ENCODE measurements at regions not wholly inside any gene's neighbourhood (a gene's known extent, or its start where the extent isn't known, plus 50 kb on each side); places are given as distances from the start of the nearest gene placed in this dataset.
"Not testable (repeated sequence)": the region's sequence is repeated elsewhere in the genome, so short reads cannot be mapped to it uniquely, and the experiment has no call there.

DNA sequence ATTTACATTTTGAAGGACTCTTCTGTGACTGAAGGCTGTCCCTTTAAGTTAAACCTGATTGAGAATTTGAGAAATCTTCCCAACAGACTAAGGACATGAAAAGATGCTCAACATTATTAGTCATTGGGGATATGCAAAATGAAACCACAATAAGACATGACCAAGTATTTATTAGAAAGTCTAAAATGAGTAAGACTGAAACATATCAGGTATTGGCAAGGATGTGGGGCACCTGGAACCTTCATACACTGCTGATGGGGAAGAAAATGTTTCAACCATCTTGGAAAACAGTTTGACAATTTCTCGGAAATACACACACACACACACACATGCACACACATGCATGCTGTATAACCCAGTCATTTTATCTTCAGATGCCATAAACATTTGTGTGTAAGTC is 132.1 kb upstream of the CDK6 start:
- H3K27ac ChIP-seq (ENCODE audit: low read depth, low read length): no peak overlapping the region
- H3K4me3 ChIP-seq (ENCODE audit: low read depth in 1 of 2, low read length in 2 of 2): no peak overlapping the region

DNA sequence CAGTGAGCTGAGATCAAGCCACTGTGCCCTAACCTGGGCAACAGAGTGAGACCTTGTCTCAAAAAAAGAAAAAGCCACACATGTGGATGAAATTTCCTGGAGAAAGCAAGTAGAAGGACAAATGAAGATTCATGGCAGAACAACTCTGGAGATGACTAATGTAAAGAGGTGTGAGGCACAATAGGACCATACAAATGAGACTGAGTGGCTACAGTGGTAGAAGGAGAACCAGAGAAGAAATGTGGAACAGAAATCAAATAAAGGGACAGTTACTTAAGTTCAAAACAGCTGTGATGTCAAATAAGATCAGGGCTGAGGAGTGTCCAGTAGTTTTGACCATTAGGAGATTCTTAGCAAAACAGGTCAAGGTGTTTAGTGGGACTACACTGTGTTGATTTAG is 130.9 kb upstream of the CDK6 start:
- Histone ChIP-seq H3K36me3 (ENCODE audit: insufficient read depth, low read length) (no peaks in the 10 kb centered on the region), H3K27me3 (ENCODE audit: control insufficient read depth in 1 of 2, insufficient read depth in 2 of 2, low read length in 2 of 2) (no peaks in the 10 kb centered on the region), H3K9me3 (ENCODE audit: low read length) (no peaks in the 10 kb centered on the region), H3K4me3 (ENCODE audit: low read depth in 1 of 2, low read length in 2 of 2) (no peak overlapping the region), H3K27ac (ENCODE audit: low read depth, low read length) (no peak overlapping the region), H3K9ac (ENCODE audit: low read length) (no peak overlapping the region), H3K4me1 (ENCODE audit: insufficient read depth, low read length) (no peaks in the 10 kb centered on the region)

More for the DNA sequence above, 132.1 kb upstream of the CDK6 start:
- Histone ChIP-seq H3K9ac (ENCODE audit: low read length) (no peak overlapping the region), H3K4me1 (ENCODE audit: insufficient read depth, low read length) (no peaks in the 10 kb centered on the region), H3K9me3 (ENCODE audit: low read length) (no peaks in the 10 kb centered on the region), H3K36me3 (ENCODE audit: insufficient read depth, low read length) (no peaks in the 10 kb centered on the region), H3K27me3 (ENCODE audit: control insufficient read depth in 1 of 2, insufficient read depth in 2 of 2, low read length in 2 of 2) (no peaks in the 10 kb centered on the region)

DNA sequence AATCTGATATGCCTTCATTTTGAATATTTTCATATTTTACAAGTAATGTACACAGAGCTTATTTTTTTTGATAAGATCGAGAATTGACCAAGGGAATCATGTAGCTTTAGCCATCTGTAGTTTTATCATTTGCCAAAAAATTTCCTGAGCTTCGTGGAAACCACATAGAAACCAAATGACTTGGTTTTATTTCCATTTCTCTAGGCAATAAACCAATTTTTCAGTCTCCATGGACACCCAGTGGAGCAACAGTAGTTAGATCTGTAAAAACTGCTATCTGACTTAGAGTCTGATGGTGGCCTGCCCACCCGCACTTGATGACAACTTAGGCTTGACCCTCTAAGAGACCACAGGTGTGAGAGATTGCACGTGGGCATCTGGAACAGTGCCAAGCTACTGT is 127.8 kb upstream of the CDK6 start:
- Histone ChIP-seq H3K9me3 (ENCODE audit: low read length) (no peaks in the 10 kb centered on the region), H3K27ac (ENCODE audit: low read depth, low read length) (no peak overlapping the region), H3K9ac (ENCODE audit: low read length) (no peak overlapping the region), H3K27me3 (ENCODE audit: control insufficient read depth in 1 of 2, insufficient read depth in 2 of 2, low read length in 2 of 2) (no peaks in the 10 kb centered on the region), H3K4me1 (ENCODE audit: insufficient read depth, low read length) (no peaks in the 10 kb centered on the region), H3K4me3 (ENCODE audit: low read depth in 1 of 2, low read length in 2 of 2) (no peak overlapping the region), H3K36me3 (ENCODE audit: insufficient read depth, low read length) (no peaks in the 10 kb centered on the region)

DNA sequence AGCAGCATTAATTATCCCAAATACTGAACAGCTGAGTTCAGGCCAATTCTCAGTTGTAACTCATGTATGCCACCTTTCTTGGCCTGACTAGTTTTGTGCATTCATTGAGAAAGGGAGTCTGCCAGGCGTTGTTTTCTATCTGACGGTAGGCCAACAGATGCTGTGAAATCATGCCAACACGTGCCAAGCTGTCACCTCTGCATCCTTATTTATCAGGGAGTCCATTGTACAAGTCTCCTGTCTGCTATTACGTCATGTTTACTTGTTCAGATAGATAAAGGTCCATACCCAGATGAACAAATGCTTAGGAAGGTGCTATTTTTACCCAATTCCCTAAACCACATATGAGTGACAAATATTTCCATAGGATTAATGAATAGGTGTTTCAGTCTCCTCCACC is 127.2 kb upstream of the CDK6 start:
- no peak overlapping the region for H3K4me3 ChIP-seq (ENCODE audit: low read depth in 1 of 2, low read length in 2 of 2)
- H3K4me1 ChIP-seq (ENCODE audit: insufficient read depth, low read length): no peaks in the 10 kb centered on the region
- no peak overlapping the region for H3K27ac ChIP-seq (ENCODE audit: low read depth, low read length)
- no peaks in the 10 kb centered on the region for H3K9me3 ChIP-seq (ENCODE audit: low read length)
- H3K36me3 ChIP-seq (ENCODE audit: insufficient read depth, low read length): no peaks in the 10 kb centered on the region
- H3K27me3 ChIP-seq (ENCODE audit: control insufficient read depth in 1 of 2, insufficient read depth in 2 of 2, low read length in 2 of 2): no peaks in the 10 kb centered on the region
- H3K9ac ChIP-seq (ENCODE audit: low read length): no peak overlapping the region

DNA sequence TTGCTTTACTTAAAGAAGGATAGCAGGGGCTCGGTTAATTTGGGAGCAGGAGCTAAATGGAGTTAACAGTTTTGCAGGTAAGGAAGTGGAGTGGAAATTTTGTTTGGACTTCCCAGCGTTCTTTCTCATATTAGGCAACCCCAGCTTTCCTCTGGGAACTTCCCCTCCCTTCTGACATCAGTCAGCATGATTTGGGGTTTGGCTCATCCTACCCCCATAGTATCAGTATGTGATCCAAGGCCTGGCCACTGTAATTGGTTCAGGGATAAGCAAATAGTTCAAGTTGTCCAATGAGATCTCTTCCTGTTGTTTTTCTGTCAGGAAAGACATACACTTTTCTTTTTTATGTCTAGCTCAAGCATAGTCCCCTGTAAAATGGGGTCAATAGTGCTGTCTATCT is 125.6 kb upstream of the CDK6 start:
- H3K4me3 ChIP-seq (ENCODE audit: low read depth in 1 of 2, low read length in 2 of 2): no peak overlapping the region
- no peak overlapping the region for H3K27ac ChIP-seq (ENCODE audit: low read depth, low read length)
- H3K9ac ChIP-seq (ENCODE audit: low read length): no peak overlapping the region
- no peaks in the 10 kb centered on the region for H3K9me3 ChIP-seq (ENCODE audit: low read length)
- no peaks in the 10 kb centered on the region for H3K36me3 ChIP-seq (ENCODE audit: insufficient read depth, low read length)
- no peaks in the 10 kb centered on the region for H3K27me3 ChIP-seq (ENCODE audit: control insufficient read depth in 1 of 2, insufficient read depth in 2 of 2, low read length in 2 of 2)
- H3K4me1 ChIP-seq (ENCODE audit: insufficient read depth, low read length): no peaks in the 10 kb centered on the region

DNA sequence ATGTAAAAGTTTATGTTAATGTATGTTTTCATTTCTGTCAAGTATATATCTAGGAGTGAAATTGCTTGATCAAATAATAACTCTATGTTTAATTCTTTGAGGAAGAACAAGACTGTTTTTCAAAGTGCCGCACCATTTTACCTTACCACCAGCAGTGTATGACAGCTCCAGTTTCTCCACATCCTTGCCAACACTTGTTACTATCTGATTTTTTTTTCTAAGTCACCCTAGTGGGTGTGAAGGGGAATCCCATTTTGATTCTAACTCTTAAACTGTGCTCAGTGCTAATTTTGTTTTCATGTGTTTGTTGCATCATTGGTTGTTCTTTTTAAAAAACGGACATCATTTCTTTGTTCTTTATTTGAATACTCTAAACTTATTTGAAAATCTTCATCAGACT is 120.2 kb upstream of the CDK6 start:
- H3K9ac ChIP-seq (ENCODE audit: low read length): no peak overlapping the region
- H3K27me3 ChIP-seq (ENCODE audit: control insufficient read depth in 1 of 2, insufficient read depth in 2 of 2, low read length in 2 of 2): no peaks in the 10 kb centered on the region

DNA sequence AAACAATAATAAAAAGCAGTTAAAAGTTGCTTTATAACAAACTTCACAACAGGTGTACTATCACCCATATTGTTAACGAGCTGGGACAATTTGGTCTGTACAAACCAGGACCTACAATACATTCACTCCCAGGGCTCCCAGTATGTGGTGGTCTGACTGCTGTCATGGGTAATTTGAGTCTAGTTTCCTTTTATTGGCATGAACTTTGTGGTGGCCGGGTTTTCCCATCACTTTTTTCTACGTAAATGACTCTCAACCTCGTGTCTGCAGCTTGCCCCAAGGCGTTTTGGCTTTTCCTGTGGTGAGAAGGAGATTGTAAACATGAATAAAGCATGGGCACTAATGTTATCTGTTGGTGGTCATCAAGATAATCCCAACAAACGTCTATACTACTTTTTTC is 118.7 kb upstream of the CDK6 start:
- Histone ChIP-seq H3K27ac (ENCODE audit: low read depth, low read length) (no peak overlapping the region), H3K27me3 (ENCODE audit: control insufficient read depth in 1 of 2, insufficient read depth in 2 of 2, low read length in 2 of 2) (no peaks in the 10 kb centered on the region), H3K4me3 (ENCODE audit: low read depth in 1 of 2, low read length in 2 of 2) (no peak overlapping the region), H3K36me3 (ENCODE audit: insufficient read depth, low read length) (no peaks in the 10 kb centered on the region), H3K4me1 (ENCODE audit: insufficient read depth, low read length) (no peaks in the 10 kb centered on the region), H3K9me3 (ENCODE audit: low read length) (no peaks in the 10 kb centered on the region), H3K9ac (ENCODE audit: low read length) (no peak overlapping the region)

More for the DNA sequence above, 120.2 kb upstream of the CDK6 start:
- Histone ChIP-seq H3K4me1 (ENCODE audit: insufficient read depth, low read length) (no peaks in the 10 kb centered on the region), H3K36me3 (ENCODE audit: insufficient read depth, low read length) (no peaks in the 10 kb centered on the region), H3K9me3 (ENCODE audit: low read length) (no peaks in the 10 kb centered on the region), H3K4me3 (ENCODE audit: low read depth in 1 of 2, low read length in 2 of 2) (no peak overlapping the region), H3K27ac (ENCODE audit: low read depth, low read length) (no peak overlapping the region)

DNA sequence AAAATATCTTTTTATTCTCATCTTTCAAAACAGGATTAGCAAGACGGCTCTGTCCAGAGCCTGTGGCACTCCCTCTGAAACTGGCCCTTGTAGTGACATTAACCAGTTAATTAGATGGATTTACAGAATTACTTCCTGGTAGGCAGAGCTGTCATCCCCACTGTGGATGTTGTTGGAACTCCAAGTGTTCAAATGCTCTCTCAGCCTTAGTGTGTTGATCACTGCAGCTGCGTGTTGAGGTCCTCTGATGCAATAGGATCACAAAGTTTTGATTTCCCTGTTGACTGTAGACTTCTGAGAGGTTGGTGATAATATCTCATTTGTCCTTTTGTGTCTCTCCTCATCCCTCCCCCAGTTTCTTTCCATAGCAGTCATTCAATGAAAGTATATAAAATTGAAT is 117.3 kb upstream of the CDK6 start:
- H3K4me3 ChIP-seq (ENCODE audit: low read depth in 1 of 2, low read length in 2 of 2): no peak overlapping the region
- no peak overlapping the region for H3K27ac ChIP-seq (ENCODE audit: low read depth, low read length)
- H3K4me1 ChIP-seq (ENCODE audit: insufficient read depth, low read length): no peaks in the 10 kb centered on the region
- no peak overlapping the region for H3K9ac ChIP-seq (ENCODE audit: low read length)
- no peaks in the 10 kb centered on the region for H3K27me3 ChIP-seq (ENCODE audit: control insufficient read depth in 1 of 2, insufficient read depth in 2 of 2, low read length in 2 of 2)
- no peaks in the 10 kb centered on the region for H3K9me3 ChIP-seq (ENCODE audit: low read length)
- no peaks in the 10 kb centered on the region for H3K36me3 ChIP-seq (ENCODE audit: insufficient read depth, low read length)

DNA sequence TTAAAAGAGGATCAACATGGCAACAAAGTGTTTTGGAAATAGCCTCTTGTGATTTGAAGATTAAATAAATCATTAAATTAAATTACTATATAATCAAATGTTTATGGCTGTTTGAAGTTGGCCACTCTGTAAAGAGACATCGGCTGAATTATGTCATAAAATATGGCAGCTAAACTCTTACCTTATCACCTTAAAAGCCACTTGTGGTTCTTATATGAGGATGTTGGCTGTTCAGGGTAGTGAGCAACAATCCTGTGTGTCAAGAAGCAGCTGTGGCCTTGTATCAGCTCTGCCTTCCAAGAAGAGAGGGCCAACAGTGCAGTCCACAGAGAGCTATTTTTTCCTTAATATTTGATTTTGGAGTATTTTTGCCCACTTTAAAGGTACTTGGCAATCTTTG is 113.4 kb upstream of the CDK6 start:
- no peaks in the 10 kb centered on the region for H3K27me3 ChIP-seq (ENCODE audit: control insufficient read depth in 1 of 2, insufficient read depth in 2 of 2, low read length in 2 of 2)
- H3K4me3 ChIP-seq (ENCODE audit: low read depth in 1 of 2, low read length in 2 of 2): no peak overlapping the region
- H3K9me3 ChIP-seq (ENCODE audit: low read length): no peaks in the 10 kb centered on the region
- no peak overlapping the region for H3K9ac ChIP-seq (ENCODE audit: low read length)
- H3K36me3 ChIP-seq (ENCODE audit: insufficient read depth, low read length): no peaks in the 10 kb centered on the region
- no peak overlapping the region for H3K27ac ChIP-seq (ENCODE audit: low read depth, low read length)
- H3K4me1 ChIP-seq (ENCODE audit: insufficient read depth, low read length): no peaks in the 10 kb centered on the region

DNA sequence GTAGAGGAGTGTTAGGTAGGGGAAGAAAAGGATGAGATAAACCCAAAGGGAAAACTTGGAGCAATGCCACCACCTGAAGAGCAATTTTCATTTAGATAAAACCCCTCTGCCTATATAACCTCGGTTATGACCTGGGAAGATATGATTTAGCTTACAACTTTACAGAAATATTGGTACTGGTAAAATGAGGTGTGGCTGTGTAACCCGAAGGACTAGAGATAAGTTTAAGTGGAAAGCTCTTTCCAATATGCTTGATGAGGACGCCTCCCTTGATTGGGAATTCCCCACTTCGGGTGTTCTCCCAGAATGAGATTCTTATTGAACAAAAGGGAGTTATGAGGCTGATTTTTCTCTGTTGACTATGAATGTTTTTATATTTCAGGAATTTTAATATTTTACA is 109.5 kb upstream of the CDK6 start:
- Histone ChIP-seq H3K9ac (ENCODE audit: low read length) (no peak overlapping the region), H3K27ac (ENCODE audit: low read depth, low read length) (no peak overlapping the region), H3K27me3 (ENCODE audit: control insufficient read depth in 1 of 2, insufficient read depth in 2 of 2, low read length in 2 of 2) (no peaks in the 10 kb centered on the region), H3K36me3 (ENCODE audit: insufficient read depth, low read length) (no peaks in the 10 kb centered on the region), H3K9me3 (ENCODE audit: low read length) (no peaks in the 10 kb centered on the region), H3K4me1 (ENCODE audit: insufficient read depth, low read length) (no peaks in the 10 kb centered on the region), H3K4me3 (ENCODE audit: low read depth in 1 of 2, low read length in 2 of 2) (no peak overlapping the region)

DNA sequence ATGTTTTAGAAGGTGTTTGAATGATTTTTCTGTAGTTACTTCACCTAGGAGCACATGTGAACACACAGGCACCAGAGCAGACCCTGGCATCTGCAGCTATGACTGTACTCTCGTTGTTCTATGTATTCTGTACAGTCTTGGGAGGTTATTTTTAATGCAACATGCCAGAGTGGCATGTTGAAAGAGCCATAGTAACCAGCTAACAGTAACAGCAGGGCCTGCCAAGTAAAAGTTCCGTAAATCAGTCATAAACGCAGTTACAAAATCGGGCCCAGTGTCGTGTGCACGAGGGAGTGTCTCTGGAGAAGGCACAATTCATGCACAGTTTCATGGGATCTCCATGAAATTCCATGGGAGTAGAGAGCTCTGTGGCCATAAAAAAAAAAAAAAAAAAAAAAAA is 108.3 kb upstream of the CDK6 start:
- H3K4me3 ChIP-seq (ENCODE audit: low read depth in 1 of 2, low read length in 2 of 2): no peak overlapping the region
- H3K27ac ChIP-seq (ENCODE audit: low read depth, low read length): no peak overlapping the region
- H3K9me3 ChIP-seq (ENCODE audit: low read length): no peaks in the 10 kb centered on the region
- no peaks in the 10 kb centered on the region for H3K36me3 ChIP-seq (ENCODE audit: insufficient read depth, low read length)
- no peak overlapping the region for H3K9ac ChIP-seq (ENCODE audit: low read length)
- no peaks in the 10 kb centered on the region for H3K4me1 ChIP-seq (ENCODE audit: insufficient read depth, low read length)
- H3K27me3 ChIP-seq (ENCODE audit: control insufficient read depth in 1 of 2, insufficient read depth in 2 of 2, low read length in 2 of 2): no peaks in the 10 kb centered on the region

DNA sequence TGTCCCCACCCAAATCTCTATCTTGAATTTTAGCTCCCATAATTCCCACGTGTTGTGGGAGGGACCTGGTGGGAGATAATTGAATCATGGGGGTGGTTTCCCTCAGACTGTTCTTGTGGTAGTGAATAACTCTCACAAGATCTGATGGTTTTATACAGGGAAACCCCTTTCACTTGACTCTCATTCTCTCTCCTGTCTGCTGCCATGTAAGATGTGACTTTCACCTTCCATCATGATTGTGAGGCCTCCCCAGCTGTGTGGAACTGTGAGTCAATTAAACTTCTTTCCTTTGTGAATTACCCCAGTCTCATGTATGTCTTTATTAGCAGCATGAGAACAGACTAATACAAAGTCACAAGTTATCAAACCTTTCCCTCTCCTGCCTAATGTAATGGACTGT is 106.3 kb upstream of the CDK6 start:
- not testable (repeated sequence) for H3K27me3 ChIP-seq (ENCODE audit: control insufficient read depth in 1 of 2, insufficient read depth in 2 of 2, low read length in 2 of 2); H3K4me1 ChIP-seq (ENCODE audit: insufficient read depth, low read length); H3K9me3 ChIP-seq (ENCODE audit: low read length); H3K9ac ChIP-seq (ENCODE audit: low read length); H3K27ac ChIP-seq (ENCODE audit: low read depth, low read length); H3K36me3 ChIP-seq (ENCODE audit: insufficient read depth, low read length); H3K4me3 ChIP-seq (ENCODE audit: low read depth in 1 of 2, low read length in 2 of 2)

All from muscle layer of colon (tissue), 2 donors.